ENCODE measurements at regions not wholly inside any gene's neighbourhood (a gene's known extent, or its start where the extent isn't known, plus 50 kb on each side); places are given as distances from the start of the nearest gene placed in this dataset.
A peak's percentile ranks its signal among the peaks of the same experiment; 100 is the strongest.

DNA sequence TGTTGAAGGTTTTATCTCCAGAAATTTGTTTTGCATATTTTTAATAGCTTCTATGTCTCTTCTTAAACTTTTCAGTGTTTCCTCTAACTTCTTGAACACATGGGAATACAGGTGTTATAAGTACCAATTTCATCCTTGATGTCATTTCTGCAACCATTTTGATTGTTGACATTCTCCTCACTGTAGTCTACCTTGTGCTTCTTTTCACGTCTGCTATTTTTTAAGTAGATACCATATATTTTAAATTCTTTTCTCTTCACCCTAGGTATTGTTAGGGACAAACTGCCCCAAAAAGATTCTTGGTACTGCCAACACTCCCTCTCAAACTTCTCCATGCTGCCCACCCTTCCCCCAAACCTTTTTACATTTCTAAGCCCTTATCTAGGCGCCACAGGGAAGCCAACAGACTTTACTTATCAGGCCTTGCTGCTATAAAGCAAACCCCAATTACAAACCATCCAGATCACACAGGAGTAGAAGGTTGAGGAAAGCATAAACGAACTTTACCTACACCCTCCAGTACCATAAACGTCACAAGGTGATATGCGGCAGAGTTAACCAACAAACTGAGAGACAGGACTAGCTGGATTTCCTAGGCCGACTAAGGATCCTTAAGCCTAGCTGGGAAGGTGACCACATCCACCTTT is 1165.3 kb downstream of the TAF11L14 start (continued):
- TF ChIP-seq, protein P1, sequence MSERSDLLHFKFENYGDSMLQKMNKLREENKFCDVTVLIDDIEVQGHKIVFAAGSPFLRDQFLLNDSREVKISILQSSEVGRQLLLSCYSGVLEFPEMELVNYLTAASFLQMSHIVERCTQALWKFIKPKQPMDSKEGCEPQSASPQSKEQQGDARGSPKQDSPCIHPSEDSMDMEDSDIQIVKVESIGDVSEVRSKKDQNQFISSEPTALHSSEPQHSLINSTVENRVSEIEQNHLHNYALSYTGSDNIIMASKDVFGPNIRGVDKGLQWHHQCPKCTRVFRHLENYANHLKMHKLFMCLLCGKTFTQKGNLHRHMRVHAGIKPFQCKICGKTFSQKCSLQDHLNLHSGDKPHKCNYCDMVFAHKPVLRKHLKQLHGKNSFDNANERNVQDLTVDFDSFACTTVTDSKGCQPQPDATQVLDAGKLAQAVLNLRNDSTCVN (CRISPR knock-in tag; IDR thresholded peaks at IDR 0.05), result no peak

DNA sequence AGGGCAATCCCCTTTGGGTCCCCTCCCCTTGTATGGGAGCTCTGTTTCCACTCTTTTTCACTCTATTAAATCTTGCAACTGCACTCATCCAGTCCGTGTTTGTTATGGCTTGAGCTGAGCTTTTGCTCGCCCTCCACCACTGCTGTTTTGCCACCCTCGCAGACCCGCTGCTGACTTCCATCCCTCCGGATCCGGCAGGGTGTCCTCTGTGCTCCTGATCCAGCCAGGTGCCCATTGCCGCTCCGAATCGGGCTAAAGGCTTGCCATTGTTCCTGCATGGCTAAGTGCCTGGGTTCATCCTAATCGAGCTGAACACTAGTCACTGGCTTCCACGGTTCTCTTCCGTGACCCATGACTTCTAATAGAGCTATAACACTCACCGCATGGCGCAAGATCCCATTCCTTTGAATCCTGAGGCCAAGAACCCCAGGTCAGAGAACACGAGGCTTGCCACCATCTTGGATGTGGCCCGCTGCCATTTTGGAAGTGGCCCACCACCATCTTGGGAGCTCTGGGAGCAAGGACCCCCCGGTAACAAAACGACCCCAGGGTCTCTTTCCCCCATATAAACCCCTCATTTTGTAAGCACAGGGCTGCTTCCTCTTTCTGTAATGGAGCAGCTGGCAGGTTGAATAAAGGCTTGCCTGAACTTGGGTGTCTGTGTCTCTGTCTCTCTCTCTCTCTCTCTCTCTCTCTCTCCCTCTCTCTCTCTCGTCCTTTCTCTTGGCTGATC is 1166.2 kb downstream of the TAF11L14 start:
- WGBS (ENCODE audit: insufficient coverage, low coverage, missing lambda C conversion rate), result 8% methylated on average over 19 of the region's 19 CpGs
- H2AFZ ChIP-seq (ENCODE audit: low read depth, low read length), result peak overlapping the region; percentile 63
- peak overlapping the region; percentile 41 for H3K27ac ChIP-seq (ENCODE audit: extremely low read depth, low read depth, low read length)
- ChIA-PET CTCF (ENCODE audit: low intra/inter-chr PET ratio) (no interaction called here), POLR2A (interaction anchor here (0.6 kb wide), 1 partner anchor 64 kb away, joined by 3 read pairs; no protein-coding TSS in a partner anchor)
- intact Hi-C loops (cut with micrococcal nuclease), result no loop called here
- H3K4me2 ChIP-seq (ENCODE audit: insufficient read depth, low read length), result peak overlapping the region; percentile 2
- H3K4me1 ChIP-seq (replicated peaks in 1 of 2; ENCODE audit: control insufficient read depth in 2 of 2, insufficient read depth in 2 of 2, low read length in 2 of 2), result no peaks in the 10 kb centered on the region
- no peak for DNase-seq (ENCODE audit: extremely low read depth in 1 of 4, low spot score in 3 of 4)
- no TSS peak for BruUV-seq (replicated peaks)
- no peaks in the 10 kb centered on the region for H3K36me3 ChIP-seq (ENCODE audit: control insufficient read depth, insufficient read depth, low read length)
- no peak overlapping the region for H3K9ac ChIP-seq (ENCODE audit: insufficient read depth in 1 of 2, low read depth in 2 of 2, low read length in 2 of 2)
- no peak for FAIRE-seq
- ATAC-seq, result peak; percentile 23; the same call in 1 of the 3 replicates
- no peak overlapping the region for H3K4me3 ChIP-seq
- no peaks in the 10 kb centered on the region for H3K79me2 ChIP-seq (ENCODE audit: control insufficient read depth, insufficient read depth, low read length)
- no peaks in the 10 kb centered on the region for H3K27me3 ChIP-seq (ENCODE audit: control insufficient read depth in 2 of 2, insufficient read depth in 2 of 2, low read length in 2 of 2)
- no peaks in the 10 kb centered on the region for H3K9me3 ChIP-seq (replicated peaks; ENCODE audit: control insufficient read depth, insufficient read depth, low read depth, low read length)
- no peaks in the 10 kb centered on the region for H4K20me1 ChIP-seq (replicated peaks; ENCODE audit: control insufficient read depth, insufficient read depth, low read length)
- in situ Hi-C loops (cut with MboI), result no loop called here
- no peaks in the 10 kb centered on the region for H3K9me1 ChIP-seq (ENCODE audit: control insufficient read depth, insufficient read depth, low read length)
- TF ChIP-seq MXI1 (IDR thresholded peaks at IDR 0.05; ENCODE audit: low read depth, low read length), result no peak
- TF ChIP-seq, protein P2, sequence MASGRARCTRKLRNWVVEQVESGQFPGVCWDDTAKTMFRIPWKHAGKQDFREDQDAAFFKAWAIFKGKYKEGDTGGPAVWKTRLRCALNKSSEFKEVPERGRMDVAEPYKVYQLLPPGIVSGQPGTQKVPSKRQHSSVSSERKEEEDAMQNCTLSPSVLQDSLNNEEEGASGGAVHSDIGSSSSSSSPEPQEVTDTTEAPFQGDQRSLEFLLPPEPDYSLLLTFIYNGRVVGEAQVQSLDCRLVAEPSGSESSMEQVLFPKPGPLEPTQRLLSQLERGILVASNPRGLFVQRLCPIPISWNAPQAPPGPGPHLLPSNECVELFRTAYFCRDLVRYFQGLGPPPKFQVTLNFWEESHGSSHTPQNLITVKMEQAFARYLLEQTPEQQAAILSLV (tag; IDR thresholded peaks at IDR 0.05), result 0 out of 2 replicates have a peak, but pooled peaks have one; percentile 58
- TF ChIP-seq ZNF707 (CRISPR knock-in tag; conservative IDR thresholded peaks at IDR 0.05), result no peak
- TF ChIP-seq, protein P3, sequence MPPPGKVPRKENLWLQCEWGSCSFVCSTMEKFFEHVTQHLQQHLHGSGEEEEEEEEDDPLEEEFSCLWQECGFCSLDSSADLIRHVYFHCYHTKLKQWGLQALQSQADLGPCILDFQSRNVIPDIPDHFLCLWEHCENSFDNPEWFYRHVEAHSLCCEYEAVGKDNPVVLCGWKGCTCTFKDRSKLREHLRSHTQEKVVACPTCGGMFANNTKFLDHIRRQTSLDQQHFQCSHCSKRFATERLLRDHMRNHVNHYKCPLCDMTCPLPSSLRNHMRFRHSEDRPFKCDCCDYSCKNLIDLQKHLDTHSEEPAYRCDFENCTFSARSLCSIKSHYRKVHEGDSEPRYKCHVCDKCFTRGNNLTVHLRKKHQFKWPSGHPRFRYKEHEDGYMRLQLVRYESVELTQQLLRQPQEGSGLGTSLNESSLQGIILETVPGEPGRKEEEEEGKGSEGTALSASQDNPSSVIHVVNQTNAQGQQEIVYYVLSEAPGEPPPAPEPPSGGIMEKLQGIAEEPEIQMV (tag; conservative IDR thresholded peaks at IDR 0.05; ENCODE audit: low read depth), result 0 out of 2 replicates have a peak, but pooled peaks have one; percentile 41
- no peak for TF ChIP-seq ATF7 (IDR thresholded peaks at IDR 0.05)
- peak; percentile 57; the same call in 1 of the 2 replicates for TF ChIP-seq BACH1 (tag; IDR thresholded peaks at IDR 0.05)
- TF ChIP-seq FOXA1 (IDR thresholded peaks at IDR 0.05; ENCODE audit: borderline replicate concordance), result no peak
- no peak for TF ChIP-seq ARID2 (IDR thresholded peaks at IDR 0.05)
- no peak for TF ChIP-seq CBFB (CRISPR knock-in tag; IDR thresholded peaks at IDR 0.05)
- no peak for TF ChIP-seq ZNF431 (CRISPR knock-in tag; IDR thresholded peaks at IDR 0.05)
- TF ChIP-seq CXXC5 (CRISPR knock-in tag; IDR thresholded peaks at IDR 0.05), result peak; percentile 14; the same call in 1 of the 2 replicates
